Heart left ventricle (tissue), 16 donors: ENCODE measurements at regions not wholly inside any gene's neighbourhood (a gene's known extent, or its start where the extent isn't known, plus 50 kb on each side); places are given as distances from the start of the nearest gene placed in this dataset.

Source experiments
- ATAC-seq, 4 donors: fragments of 200-7000 bp; cut with Tn5 transposase; one replicate each; pipeline ENCODE4 v1.9.1; 2020 to 2022; ENCODE audit warnings: moderate library complexity in 4 of 4, mild to moderate bottlenecking in 3 of 4, moderate number of reproducible peaks in 1 of 4
- DNase-seq, 5 donors: peaks; one replicate each; pipeline ENCODE4 v3.0.0-alpha.2; 2020
- H3K27ac ChIP-seq, 12 donors: fragments of 200-600 bp; sonication (generic) in 4 of 12; one replicate each; pipeline versions ENCODE4 v1.5.0 to v1.8.0; 2016 to 2022; ENCODE audit warnings: mild to moderate bottlenecking in 2 of 12
- H3K27me3 ChIP-seq, 9 donors: fragments of 200-600 bp; sonication (generic) in 2 of 9; one replicate each; pipeline versions ENCODE4 v1.5.1 to v1.8.0; 2016 to 2022; ENCODE audit warnings: mild to moderate bottlenecking in 3 of 9
- H3K36me3 ChIP-seq, 9 donors: fragments of 200-600 bp; sonication (generic) in 2 of 9; one replicate each; pipeline versions ENCODE4 v1.5.0 to v1.8.0; 2018 to 2022; ENCODE audit warnings: mild to moderate bottlenecking in 2 of 9
- H3K4me1 ChIP-seq, 12 donors: fragments of 200-600 bp; sonication (generic) in 4 of 12; one replicate each; pipeline versions ENCODE4 v1.5.0 to v1.8.0; 2016 to 2022; ENCODE audit warnings: mild to moderate bottlenecking in 3 of 12
- H3K4me3 ChIP-seq, 12 donors: fragments of 200-600 bp; sonication (generic) in 4 of 12; one replicate each; pipeline versions ENCODE4 v1.5.0 to v1.8.0; 2017 to 2022; ENCODE audit warnings: mild to moderate bottlenecking in 9 of 12, moderate library complexity in 4 of 12
- H3K9me3 ChIP-seq, 12 donors: fragments of 200-600 bp; sonication (generic) in 4 of 12; one replicate each; pipeline versions ENCODE4 v1.5.0 to v1.8.0; 2016 to 2022; ENCODE audit warnings: mild to moderate bottlenecking in 1 of 12
- POLR2A ChIP-seq, 2 donors: fragments of 450-650 bp; IDR thresholded peaks; one replicate each; pipeline ENCODE4 v1.6.1; 2017; ENCODE audit warnings: antibody characterized with exemption in 2 of 2, mild to moderate bottlenecking in 2 of 2, moderate library complexity in 2 of 2
- WGBS, 4 donors: extraction: QIAGEN DNeasy Blood & Tissue Kit in 2 of 4; methylation state at CpG; one replicate each; pipeline versions ENCODE4 v1.1.5 to v1.1.7; 2013 to 2018; 5-methylcytosine and 5-hydroxymethylcytosine counted together
- intact Hi-C, 10 donors: fragments of 100-400 bp; cut with DNase I; formaldehyde crosslinking; loops; one replicate each; pipeline versions ENCODE4 v1.11.1 to v1.14.2; 2022
- TF ChIP-seq, protein P1 (sequence below), 12 donors: fragments of 200-600 bp; sonication (generic) in 4 of 12; IDR thresholded peaks; one replicate each; pipeline versions ENCODE4 v1.5.0 to v1.8.0; 2018 to 2022; ENCODE audit warnings: antibody characterized with exemption in 12 of 12, mild to moderate bottlenecking in 5 of 12
- donor health status: ischemic (EF 13 %, LVEDD 7.1; RV severe dilation, severe dysfunction).
- donor health status: healthy with polysubstance abuse.
- donor health status: DM: no; HTN: yes; CAD: no.
- donor health status: DM: no; HTN: no; CAD: no.
- donor health status: ischemic (EF 25% LVEDD 6.9; RV normal size, moderate dysfunction).
- donor health status: ischemic (EF 25% LVEDD 5.7; RV mildly dilated, moderate dysfunction).
- donor health status: healthy.
- donor health status: DM: yes; HTN: yes; CAD: no.
- donor health status: ischemic (EF 35%, LVEDD 5.7; RV mildly dilated, moderate dysfunction).
- donor health status: nonischemic (EF 11% LVEDD 7.7; RV severe dilation, severe dysfunction).
- donor health status: DM: yes; HTN: yes; CAD: no.
- donor health status: PGD.
- donor health status: ischemic (EF 29% LVEDD 5.4; RV normal size, mild dysfunction).
- donor health status: nonischemic (EF 23%, LVEDD 6.1; RV moderate dilation, normal function).

DNA sequence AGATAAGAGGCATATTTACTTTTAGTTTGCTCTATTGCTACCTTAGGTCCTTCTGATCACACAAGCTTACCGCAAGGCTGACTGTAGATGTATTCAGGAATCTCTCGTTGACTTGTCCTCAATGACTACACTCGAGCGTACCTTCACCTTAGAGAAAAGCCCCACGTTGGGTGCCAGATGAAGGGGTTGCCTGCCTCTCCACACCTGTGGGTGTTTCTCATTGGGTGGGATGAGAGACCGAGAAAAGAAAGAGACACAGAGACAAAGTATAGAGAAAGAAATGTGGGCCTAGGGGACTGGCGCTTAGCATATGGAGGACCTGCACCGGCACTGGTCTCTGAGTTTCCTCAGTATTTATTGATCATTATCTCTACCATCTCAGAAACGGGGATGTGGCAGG is 51.8 kb downstream of the ASCL4 start:
- intact Hi-C loops: no loop called here
- H3K36me3 ChIP-seq: no peaks in the 10 kb centered on the region
- H3K27ac ChIP-seq: no peak overlapping the region
- peaks cover 0 to 30% (median 12%) of the 10 kb centered on the region in 12 donors for H3K9me3 ChIP-seq
- ATAC-seq (no peak), DNase-seq (no peak)
- H3K4me1 ChIP-seq: no peaks in the 10 kb centered on the region
- no peaks in the 10 kb centered on the region for H3K27me3 ChIP-seq
- 72 to 87% (median 85%) methylated on average over 9 of the region's 9 CpGs for WGBS, 4 donors
- TF ChIP-seq, protein P1, sequence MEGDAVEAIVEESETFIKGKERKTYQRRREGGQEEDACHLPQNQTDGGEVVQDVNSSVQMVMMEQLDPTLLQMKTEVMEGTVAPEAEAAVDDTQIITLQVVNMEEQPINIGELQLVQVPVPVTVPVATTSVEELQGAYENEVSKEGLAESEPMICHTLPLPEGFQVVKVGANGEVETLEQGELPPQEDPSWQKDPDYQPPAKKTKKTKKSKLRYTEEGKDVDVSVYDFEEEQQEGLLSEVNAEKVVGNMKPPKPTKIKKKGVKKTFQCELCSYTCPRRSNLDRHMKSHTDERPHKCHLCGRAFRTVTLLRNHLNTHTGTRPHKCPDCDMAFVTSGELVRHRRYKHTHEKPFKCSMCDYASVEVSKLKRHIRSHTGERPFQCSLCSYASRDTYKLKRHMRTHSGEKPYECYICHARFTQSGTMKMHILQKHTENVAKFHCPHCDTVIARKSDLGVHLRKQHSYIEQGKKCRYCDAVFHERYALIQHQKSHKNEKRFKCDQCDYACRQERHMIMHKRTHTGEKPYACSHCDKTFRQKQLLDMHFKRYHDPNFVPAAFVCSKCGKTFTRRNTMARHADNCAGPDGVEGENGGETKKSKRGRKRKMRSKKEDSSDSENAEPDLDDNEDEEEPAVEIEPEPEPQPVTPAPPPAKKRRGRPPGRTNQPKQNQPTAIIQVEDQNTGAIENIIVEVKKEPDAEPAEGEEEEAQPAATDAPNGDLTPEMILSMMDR (IDR thresholded peaks at IDR 0.05): no peak
- TF ChIP-seq POLR2A (IDR thresholded peaks at IDR 0.05): no peak
- H3K4me3 ChIP-seq: no peak overlapping the region

GRCh38 chr12:107829271-107829670 is 54.8 kb downstream of the ASCL4 start:
- DNase-seq (no peak), ATAC-seq (no peak)
- H3K9me3 ChIP-seq: peaks cover 0 to 30% (median 12%) of the 10 kb centered on the region in 12 donors
- peaks cover 0 to 27% (median 0%) of the 10 kb centered on the region in 9 donors for H3K27me3 ChIP-seq
- H3K36me3 ChIP-seq: no peaks in the 10 kb centered on the region
- no peak overlapping the region for H3K4me3 ChIP-seq
- no peaks in the 10 kb centered on the region for H3K4me1 ChIP-seq
- H3K27ac ChIP-seq: no peak overlapping the region
- 47 to 100% (median 94%) methylated on average over 1 of the region's 1 CpG for WGBS, 4 donors
- TF ChIP-seq POLR2A (IDR thresholded peaks at IDR 0.05): no peak
- TF ChIP-seq, protein P1 (IDR thresholded peaks at IDR 0.05): no peak
- intact Hi-C loops: no loop called here

GRCh38 chr12:107832441-107832840 is 57.9 kb downstream of the ASCL4 start:
- no peak for ATAC-seq
- intact Hi-C loops: no loop called here
- Histone ChIP-seq H3K9me3 (peaks cover 0 to 9% (median 0%) of the 10 kb centered on the region in 12 donors), H3K4me1 (no peaks in the 10 kb centered on the region), H3K27me3 (peaks cover 0 to 43% (median 10%) of the 10 kb centered on the region in 9 donors), H3K4me3 (no peak overlapping the region), H3K27ac (no peak overlapping the region), H3K36me3 (no peaks in the 10 kb centered on the region)
- no peak for DNase-seq
- TF ChIP-seq, protein P1 (IDR thresholded peaks at IDR 0.05): no peak
- no peak for TF ChIP-seq POLR2A (IDR thresholded peaks at IDR 0.05)
- 42 to 48% (median 44%) methylated on average over 4 of the region's 4 CpGs for WGBS, 4 donors

DNA sequence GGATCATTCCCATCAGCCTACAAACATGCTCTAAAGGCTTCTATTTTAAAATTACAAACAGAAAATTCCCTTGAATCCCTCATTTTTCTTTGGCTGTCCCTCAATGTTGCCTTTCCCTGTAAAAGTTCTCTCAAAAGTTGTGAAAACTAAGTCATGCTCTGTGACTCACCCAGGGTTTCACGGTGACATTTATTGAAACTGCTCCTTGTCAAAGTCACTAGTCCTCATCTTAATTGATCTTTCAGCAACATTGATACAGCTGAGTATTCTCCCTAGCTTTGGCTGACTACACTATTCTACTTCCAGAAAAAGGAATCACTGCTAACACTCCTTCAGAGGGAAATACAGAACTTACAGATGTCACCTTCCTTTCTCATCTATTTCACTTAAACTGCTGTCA is 65.7 kb downstream of the ASCL4 start:
- 19 to 46% (median 38%) methylated on average over 1 of the region's 1 CpG for WGBS, 4 donors
- Histone ChIP-seq H3K36me3 (no peaks in the 10 kb centered on the region), H3K4me1 (peaks cover 0 to 21% (median 11%) of the 10 kb centered on the region in 12 donors), H3K27ac (no peak overlapping the region), H3K9me3 (no peaks in the 10 kb centered on the region), H3K4me3 (no peak overlapping the region), H3K27me3 (peaks cover 25 to 75% (median 62%) of the 10 kb centered on the region in 9 donors)
- intact Hi-C loops: no loop called here
- TF ChIP-seq, protein P1 (IDR thresholded peaks at IDR 0.05): no peak
- TF ChIP-seq POLR2A (IDR thresholded peaks at IDR 0.05): no peak
- no peak for ATAC-seq
- DNase-seq: no peak
